Dedifferentiated amniotic fluid mesenchymal stem cell (primary cell): ENCODE measurements at regions not wholly inside any gene's neighbourhood (a gene's known extent, or its start where the extent isn't known, plus 50 kb on each side); places are given as distances from the start of the nearest gene placed in this dataset.
"Not testable (repeated sequence)": the region's sequence is repeated elsewhere in the genome, so short reads cannot be mapped to it uniquely, and the experiment has no call there.

Experiments
- DNase-seq: peaks from one replicate; pipeline ENCODE4 v3.0.0-alpha.2; 2016; ENCODE audit errors: extremely low spot score

DNA sequence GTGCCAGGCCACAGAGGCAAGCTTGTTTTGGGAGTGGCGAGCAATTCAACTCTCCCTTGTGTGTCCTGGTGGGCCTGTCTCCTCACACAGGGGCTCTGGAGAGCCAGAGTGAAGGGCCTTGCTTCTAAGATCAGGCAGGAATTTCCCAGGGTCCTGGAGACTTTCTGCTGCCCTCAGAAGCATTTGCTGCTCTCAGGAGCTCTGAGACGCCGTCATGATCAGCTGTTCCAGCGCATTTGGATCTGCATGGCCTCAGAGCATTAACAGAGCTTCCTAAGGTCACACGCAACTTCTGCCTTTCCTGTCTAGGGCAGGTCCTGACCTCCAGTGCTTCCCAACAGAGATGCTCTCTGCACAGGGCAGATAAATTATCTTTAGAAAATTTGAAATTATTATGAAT, 52.2 kb upstream of the C10orf90 start:
- no peak for DNase-seq

- no peak for DNase-seq
Measured at GRCh38 chr10:126723226-126723625, 52.7 kb upstream of the C10orf90 start.

DNA sequence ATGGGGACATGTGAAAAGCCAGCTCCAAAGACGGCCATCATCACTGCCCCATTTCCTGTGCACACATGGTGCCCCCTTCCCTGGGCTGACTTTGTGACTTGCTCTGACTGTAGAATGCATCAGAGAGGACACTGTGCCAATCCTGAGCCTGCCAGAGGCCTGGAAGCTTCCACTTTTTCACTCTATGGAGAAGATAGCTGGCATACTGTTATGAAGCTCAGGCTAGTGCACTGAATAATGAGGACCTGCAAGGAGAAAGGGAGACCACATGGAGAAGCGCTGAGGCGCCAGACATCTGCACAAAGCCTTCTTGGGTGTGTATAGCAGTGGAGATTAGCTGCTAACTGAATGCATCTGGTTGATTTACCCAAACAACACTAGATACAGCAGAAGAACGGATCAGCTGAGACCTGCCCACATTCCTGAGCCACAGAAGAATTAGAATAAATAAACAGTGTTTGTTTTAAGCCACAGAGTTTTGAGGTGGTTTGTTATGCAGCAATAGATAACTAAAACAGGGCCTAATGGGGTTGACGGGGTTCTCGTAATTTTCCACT, 58.9 kb upstream of the C10orf90 start:
- no peak for DNase-seq

GRCh38 chr10:126730856-126731609, 60.5 kb upstream of the C10orf90 start:
- no peak for DNase-seq

- DNase-seq: peak; percentile 62
Measured at GRCh38 chr10:126731610-126731990, 61.1 kb upstream of the C10orf90 start.

- DNase-seq: no peak
Measured at GRCh38 chr10:126732308-126732707, 61.8 kb upstream of the C10orf90 start.

DNA sequence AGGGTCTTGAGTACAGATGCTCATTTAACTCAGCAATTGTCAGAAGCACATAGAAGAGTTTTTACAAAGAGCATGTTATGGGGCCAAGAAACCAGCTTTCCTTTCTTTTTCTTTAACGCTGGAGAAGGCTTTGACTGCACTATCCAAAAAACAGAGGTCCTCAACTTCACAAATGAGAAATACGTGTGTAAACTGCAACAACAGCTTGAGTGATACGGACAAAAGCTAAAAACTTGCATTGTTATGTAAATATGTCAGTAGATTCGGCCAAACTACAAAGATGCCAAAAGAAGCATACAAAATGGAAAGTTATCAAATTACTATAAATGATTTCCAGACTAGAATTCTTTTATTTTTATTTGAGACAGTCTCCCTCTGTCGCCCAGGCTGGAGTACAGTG, 62.4 kb upstream of the C10orf90 start:
- DNase-seq: no peak

DNA sequence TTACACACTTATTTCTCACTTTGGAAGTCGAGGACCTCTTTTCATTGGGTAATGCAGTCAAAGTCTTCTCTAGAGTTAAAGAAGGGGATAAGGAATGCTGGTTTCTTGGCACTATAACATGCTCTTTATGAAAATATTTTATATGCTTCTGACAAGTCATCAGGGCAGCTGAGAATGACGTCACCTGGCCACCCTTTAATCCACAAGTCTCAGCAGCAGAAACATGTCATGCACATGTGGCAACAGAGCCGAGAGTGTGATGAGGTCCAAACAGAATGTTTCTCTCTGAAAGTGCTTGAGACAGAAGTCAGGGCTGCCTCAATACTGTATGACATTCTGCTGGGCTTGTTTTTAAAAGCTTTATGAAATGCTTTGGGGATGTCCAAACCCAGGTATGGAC, 63.5 kb upstream of the C10orf90 start:
- peak; percentile 41 for DNase-seq

GRCh38 chr10:126734967-126735366, 64.5 kb upstream of the C10orf90 start:
- no peak for DNase-seq

DNA sequence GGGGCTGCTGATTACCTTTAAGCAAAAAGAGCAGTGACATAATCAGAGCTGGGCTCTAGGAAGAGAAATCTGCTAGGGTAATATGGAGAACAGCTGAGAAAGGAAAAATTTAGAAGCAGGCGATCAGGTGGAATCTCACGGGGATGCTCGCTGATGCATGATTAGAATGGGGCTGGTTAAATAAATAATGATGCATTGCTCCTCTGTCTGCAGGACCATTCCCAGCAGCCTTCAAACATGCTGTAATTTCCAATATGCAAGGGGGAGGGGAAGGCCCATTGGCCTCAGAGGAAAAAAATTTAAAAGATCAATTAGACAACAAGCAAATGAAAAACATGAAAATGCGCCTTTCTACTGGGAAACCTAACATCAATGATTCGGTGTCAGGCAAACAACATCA, 65.6 kb upstream of the C10orf90 start:
- no peak for DNase-seq

DNA sequence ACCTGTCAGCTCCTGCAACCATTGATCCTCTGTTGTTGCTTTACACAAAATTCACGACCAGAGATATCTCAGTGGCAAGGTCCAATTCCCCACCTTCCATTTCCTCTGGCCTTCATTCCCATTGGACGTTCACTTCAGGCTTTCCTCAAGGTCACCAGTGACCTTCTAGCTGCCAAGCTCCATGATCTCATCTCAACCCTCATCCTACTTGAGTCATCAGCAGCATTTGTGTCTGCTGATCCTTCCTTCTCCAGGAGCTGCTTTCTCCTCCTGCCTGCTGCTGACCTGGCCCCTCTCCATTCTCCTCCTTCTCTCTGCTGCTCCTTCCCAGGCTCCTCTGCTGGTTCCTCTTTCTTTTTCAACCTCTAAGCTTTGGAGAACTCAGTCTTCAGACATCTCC, 66.2 kb upstream of the C10orf90 start:
- DNase-seq: no peak

DNA sequence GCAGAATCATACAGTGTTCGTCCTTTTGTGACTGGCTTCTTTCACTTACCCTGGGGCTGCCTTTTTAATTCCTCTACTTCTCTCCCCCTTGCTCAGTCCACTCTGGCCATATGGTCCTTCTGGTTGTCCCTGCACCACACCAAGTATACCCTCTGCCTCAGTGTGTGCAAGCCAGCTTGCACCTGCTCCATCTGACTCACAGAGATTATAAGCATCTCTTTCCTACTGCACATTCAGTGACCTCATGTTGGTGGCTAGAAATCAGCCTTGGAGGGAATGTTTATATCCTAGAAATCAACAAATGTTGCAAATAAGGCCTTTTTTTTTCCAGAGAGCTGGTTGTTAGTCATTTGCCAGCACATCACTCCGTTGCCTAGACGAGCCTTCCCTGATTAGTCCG, 67.5 kb upstream of the C10orf90 start:
- DNase-seq: no peak

GRCh38 chr10:126744571-126744970, 74.1 kb upstream of the C10orf90 start:
- no peak for DNase-seq

DNA sequence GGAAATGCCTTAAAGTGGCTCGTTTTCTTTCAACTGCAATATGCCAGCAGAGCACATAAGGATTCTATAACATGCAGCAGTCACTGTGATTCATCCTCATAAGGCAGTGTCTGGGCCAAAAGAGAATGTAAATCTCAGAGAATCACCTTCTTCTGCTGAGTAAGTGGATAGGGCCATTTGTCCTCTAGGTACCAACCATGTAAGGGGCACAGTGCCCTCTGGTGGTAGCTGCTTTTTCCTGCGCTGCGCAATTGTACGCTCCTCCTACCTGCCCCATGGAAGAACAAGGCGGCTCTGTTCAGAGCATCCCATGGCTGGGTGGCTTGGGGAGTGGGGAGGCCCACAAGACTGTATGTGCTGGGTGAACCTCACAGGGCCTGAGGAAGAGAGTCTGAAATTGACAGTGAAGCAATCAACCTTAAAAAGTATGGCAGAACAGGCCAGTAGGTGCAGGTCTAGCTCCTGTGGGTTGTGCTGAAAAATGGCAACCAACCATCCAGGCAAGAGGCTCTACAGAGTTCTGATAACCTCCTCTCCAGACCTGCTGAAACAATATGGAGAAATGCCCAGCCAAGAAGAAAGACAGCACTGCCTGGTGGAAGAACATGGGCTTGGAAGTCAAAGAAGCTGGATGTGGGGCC, 78.6 kb upstream of the C10orf90 start:
- DNase-seq: peak; percentile 58

GRCh38 chr10:126754966-126755365, 84.5 kb upstream of the C10orf90 start:
- DNase-seq: no peak

DNA sequence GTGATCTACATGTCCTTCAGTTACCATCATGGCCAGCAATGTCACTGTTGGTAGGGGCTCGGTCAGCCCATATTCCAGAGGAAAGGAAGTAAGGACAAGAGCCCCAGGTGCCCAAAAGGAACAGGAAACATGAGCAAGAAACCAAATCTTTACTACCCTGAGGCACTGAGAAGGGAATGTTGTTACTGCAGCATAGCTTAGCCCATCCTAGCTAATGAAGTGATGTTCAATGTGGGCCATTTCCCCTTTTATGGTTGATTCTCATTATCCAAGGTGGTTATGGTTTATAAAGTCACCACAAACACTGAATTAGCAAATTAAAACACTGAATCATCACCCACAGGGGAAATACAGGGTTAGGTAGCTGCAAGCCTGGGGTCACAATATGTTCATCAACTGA, 88.4 kb upstream of the C10orf90 start:
- no peak for DNase-seq

DNA sequence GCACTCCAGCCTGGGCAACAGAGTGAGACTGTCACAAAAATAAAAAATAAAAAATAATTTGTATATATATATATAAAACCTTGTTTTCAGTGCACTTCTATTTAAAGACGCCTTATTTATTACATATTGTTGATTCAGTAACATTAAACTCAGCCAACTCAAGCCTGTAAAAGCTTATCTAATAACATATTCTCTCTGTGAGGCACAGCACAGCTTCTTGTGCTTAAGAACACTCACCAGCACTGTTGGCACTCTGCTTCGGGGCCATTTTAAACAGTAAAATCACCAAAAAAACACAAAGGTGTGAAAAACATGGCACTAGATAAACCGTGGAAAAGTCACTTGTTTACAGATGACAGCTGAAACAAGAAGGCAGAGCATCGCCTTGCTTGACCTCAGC, 89.0 kb upstream of the C10orf90 start:
- no peak for DNase-seq

GRCh38 chr10:126766646-126767045, 96.2 kb upstream of the C10orf90 start:
- not testable (repeated sequence) for DNase-seq

GRCh38 chr10:126770809-126771208, 100.3 kb upstream of the C10orf90 start:
- DNase-seq: no peak

GRCh38 chr10:126776168-126776567, 105.7 kb upstream of the C10orf90 start:
- no peak for DNase-seq

DNA sequence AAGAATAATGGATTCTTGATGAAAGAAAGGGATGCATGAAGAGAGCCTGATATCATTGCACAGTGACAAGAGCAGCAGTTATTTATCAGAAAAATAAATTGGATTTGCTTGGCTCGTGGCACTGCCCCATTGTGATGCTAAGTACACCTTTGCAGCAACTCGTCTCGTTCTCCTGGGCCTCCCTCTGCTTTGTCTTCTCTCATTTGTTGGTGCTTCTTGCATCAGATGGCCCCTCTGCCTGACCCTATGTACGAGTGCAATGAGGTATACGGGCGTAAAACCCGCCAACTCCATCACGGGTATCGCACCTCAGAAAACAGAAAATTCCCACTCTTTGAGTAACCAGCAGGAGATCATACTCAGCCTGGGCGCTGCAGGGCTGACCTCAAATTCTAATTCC, 107.2 kb upstream of the C10orf90 start:
- no peak for DNase-seq

DNA sequence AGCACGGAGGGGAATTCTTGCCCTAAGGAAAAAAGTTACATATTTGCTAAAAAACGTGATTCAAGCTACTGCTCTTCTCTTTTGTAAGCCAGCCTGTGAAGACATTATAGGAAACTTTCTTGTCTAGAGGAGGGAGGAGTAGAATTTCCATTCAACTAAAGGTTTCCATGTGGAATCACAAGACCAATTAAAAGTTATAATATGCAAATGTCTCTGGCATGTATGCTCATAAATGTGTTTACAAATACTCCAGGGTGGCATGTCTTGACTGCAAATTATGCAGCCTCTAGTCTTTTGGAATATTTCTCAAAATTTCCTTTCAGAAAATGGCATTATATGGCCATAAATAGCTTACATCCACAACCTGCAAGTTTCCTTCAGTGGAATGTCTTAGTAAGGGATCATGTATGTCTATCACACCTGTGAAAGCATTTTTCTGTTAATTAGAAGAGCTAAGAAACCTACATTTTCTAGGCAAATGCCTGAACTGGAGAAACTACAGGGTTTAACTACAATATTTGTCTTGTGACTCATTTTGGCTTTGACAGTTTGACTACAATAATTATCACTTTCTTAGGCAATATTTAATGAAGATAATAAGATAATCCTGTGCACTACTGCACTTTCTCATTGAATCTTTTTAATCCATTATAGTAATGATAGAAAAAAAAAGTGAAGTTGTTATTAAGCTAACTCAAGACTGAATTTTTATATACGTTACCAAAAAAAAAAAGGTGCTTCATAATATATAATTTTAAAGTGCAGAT, 111.1 kb upstream of the C10orf90 start:
- no peak for DNase-seq
